ENCODE measurements at regions not wholly inside any gene's neighbourhood (a gene's known extent, or its start where the extent isn't known, plus 50 kb on each side); places are given as distances from the start of the nearest gene placed in this dataset.

DNA sequence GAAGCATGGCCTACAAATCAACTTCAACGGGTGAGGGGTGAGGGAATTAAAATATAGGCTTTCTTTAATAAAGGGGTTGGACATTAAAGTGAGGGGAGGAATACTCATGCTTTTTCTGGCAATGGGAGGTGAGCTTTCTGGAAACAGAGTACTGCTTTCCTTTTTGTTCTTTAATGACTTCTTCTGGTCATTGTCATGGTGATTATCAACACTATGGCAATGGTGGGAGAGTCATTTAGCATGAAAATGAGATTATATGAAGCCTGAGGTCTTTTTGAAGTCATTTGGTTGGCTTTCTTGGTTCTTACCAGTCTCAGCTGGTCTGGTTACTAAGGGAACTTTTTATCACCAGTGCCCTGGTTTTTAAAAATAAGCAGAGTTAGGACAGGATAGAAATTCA lies 475.8 kb upstream of the LRRC4C start:
- no peaks in the 10 kb centered on the region for H3K36me3 Mint-ChIP-seq (ENCODE audit: insufficient read depth, unreplicated experiment)
- BruUV-seq (replicated peaks): no TSS peak
- H3K27me3 Mint-ChIP-seq (ENCODE audit: unreplicated experiment): no peaks in the 10 kb centered on the region
- no peak overlapping the region for H3K27ac Mint-ChIP-seq (ENCODE audit: unreplicated experiment)
- intact Hi-C loops (cut with micrococcal nuclease; ENCODE audit: unreplicated experiment): no loop called here
- TF ChIP-seq, protein P1, sequence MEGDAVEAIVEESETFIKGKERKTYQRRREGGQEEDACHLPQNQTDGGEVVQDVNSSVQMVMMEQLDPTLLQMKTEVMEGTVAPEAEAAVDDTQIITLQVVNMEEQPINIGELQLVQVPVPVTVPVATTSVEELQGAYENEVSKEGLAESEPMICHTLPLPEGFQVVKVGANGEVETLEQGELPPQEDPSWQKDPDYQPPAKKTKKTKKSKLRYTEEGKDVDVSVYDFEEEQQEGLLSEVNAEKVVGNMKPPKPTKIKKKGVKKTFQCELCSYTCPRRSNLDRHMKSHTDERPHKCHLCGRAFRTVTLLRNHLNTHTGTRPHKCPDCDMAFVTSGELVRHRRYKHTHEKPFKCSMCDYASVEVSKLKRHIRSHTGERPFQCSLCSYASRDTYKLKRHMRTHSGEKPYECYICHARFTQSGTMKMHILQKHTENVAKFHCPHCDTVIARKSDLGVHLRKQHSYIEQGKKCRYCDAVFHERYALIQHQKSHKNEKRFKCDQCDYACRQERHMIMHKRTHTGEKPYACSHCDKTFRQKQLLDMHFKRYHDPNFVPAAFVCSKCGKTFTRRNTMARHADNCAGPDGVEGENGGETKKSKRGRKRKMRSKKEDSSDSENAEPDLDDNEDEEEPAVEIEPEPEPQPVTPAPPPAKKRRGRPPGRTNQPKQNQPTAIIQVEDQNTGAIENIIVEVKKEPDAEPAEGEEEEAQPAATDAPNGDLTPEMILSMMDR (IDR thresholded peaks at IDR 0.05; ENCODE audit: unreplicated experiment): no peak
- CTCF ChIA-PET: no interaction called here
- peaks cover 15% of the 10 kb centered on the region for H3K9me3 Mint-ChIP-seq (ENCODE audit: low read depth, unreplicated experiment)
- no peaks in the 10 kb centered on the region for H3K4me1 Mint-ChIP-seq (ENCODE audit: low read depth, unreplicated experiment)
- DNase-seq: no peak
- H3K4me3 Mint-ChIP-seq (ENCODE audit: low read depth, unreplicated experiment): no peak overlapping the region

DNA sequence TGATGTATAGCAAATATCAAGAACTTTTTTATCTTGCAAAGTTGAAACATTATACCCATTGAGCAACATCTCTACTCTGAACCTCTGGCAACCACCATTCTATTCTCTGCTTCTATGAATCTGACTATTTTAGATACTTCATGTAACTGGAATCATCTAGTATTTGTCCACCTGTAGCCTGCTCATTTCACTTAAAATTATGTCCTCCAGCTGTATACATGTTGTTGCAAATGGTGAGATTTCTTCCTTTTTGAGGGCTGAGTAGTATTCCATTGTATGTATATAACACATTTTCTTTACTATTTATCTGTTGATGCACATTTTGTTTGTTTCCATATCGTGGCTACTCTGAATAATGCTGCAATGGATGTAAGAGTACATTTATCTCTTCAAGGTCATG lies 476.3 kb upstream of the LRRC4C start:
- Mint-ChIP-seq H3K4me3 (ENCODE audit: low read depth, unreplicated experiment) (no peak overlapping the region), H3K36me3 (ENCODE audit: insufficient read depth, unreplicated experiment) (no peaks in the 10 kb centered on the region), H3K27ac (ENCODE audit: unreplicated experiment) (no peak overlapping the region), H3K27me3 (ENCODE audit: unreplicated experiment) (no peaks in the 10 kb centered on the region), H3K4me1 (ENCODE audit: low read depth, unreplicated experiment) (no peaks in the 10 kb centered on the region), H3K9me3 (ENCODE audit: low read depth, unreplicated experiment) (peaks cover 12% of the 10 kb centered on the region)
- intact Hi-C loops (cut with micrococcal nuclease; ENCODE audit: unreplicated experiment): no loop called here
- CTCF ChIA-PET: no interaction called here
- TF ChIP-seq, protein P1 (IDR thresholded peaks at IDR 0.05; ENCODE audit: unreplicated experiment): no peak
- no TSS peak for BruUV-seq (replicated peaks)
- DNase-seq: no peak

DNA sequence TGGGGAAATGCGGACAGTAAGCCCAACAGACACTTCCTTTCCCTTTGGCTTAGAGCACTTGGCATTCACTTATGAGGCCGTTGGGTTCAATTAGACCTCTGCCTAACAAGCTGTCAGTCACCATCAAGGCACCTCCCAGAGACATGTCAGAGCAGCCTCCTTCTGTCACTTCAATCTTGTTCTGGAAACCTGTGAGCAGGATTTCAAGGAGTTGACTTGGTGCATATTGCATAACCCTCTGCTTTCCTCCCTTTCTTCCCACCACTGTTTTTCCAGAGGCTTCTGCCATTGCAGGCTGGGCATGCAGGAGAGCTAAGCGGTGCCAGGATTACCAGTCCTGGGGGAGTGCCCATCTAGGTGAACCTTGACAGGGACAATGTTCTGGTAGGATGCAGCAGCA lies 484.2 kb upstream of the LRRC4C start:
- no peak overlapping the region for H3K4me3 Mint-ChIP-seq (ENCODE audit: low read depth, unreplicated experiment)
- intact Hi-C loops (cut with micrococcal nuclease; ENCODE audit: unreplicated experiment): no loop called here
- DNase-seq: no peak
- TF ChIP-seq, protein P1 (IDR thresholded peaks at IDR 0.05; ENCODE audit: unreplicated experiment): no peak
- BruUV-seq (replicated peaks): no TSS peak
- no peaks in the 10 kb centered on the region for H3K36me3 Mint-ChIP-seq (ENCODE audit: insufficient read depth, unreplicated experiment)
- H3K9me3 Mint-ChIP-seq (ENCODE audit: low read depth, unreplicated experiment): peaks cover 10% of the 10 kb centered on the region
- CTCF ChIA-PET: no interaction called here
- H3K27ac Mint-ChIP-seq (ENCODE audit: unreplicated experiment): no peak overlapping the region
- no peaks in the 10 kb centered on the region for H3K4me1 Mint-ChIP-seq (ENCODE audit: low read depth, unreplicated experiment)
- no peaks in the 10 kb centered on the region for H3K27me3 Mint-ChIP-seq (ENCODE audit: unreplicated experiment)

DNA sequence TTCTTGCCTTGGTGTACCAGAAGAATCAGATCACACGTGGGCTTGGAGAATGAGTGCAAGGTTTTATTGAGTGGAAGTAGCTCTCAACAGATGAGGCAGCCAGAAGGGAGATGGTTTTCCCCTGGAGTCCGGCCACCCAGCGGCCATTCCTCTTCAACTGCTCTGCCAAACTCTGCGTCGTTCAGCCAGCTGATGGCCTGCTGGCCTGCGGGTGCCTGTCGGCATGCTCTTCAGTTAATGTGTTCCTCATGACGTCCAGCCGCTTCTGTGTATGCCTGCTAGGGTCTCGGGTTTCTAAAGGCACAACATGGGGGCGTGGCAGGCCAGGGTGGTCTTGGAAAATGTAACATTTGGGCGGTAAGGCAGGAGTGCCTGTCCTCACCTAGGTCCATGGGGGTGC lies 487.9 kb upstream of the LRRC4C start:
- no peak for DNase-seq
- CTCF ChIA-PET: no interaction called here
- TF ChIP-seq, protein P1 (IDR thresholded peaks at IDR 0.05; ENCODE audit: unreplicated experiment): no peak
- no peaks in the 10 kb centered on the region for H3K4me1 Mint-ChIP-seq (ENCODE audit: low read depth, unreplicated experiment)
- no peaks in the 10 kb centered on the region for H3K27me3 Mint-ChIP-seq (ENCODE audit: unreplicated experiment)
- intact Hi-C loops (cut with micrococcal nuclease; ENCODE audit: unreplicated experiment): no loop called here
- H3K27ac Mint-ChIP-seq (ENCODE audit: unreplicated experiment): no peak overlapping the region
- H3K9me3 Mint-ChIP-seq (ENCODE audit: low read depth, unreplicated experiment): peaks cover 10% of the 10 kb centered on the region
- BruUV-seq (replicated peaks): no TSS peak
- H3K4me3 Mint-ChIP-seq (ENCODE audit: low read depth, unreplicated experiment): no peak overlapping the region
- H3K36me3 Mint-ChIP-seq (ENCODE audit: insufficient read depth, unreplicated experiment): no peaks in the 10 kb centered on the region
